ENCODE measurements at regions not wholly inside any gene's neighbourhood (a gene's known extent, or its start where the extent isn't known, plus 50 kb on each side); places are given as distances from the start of the nearest gene placed in this dataset.

DNA sequence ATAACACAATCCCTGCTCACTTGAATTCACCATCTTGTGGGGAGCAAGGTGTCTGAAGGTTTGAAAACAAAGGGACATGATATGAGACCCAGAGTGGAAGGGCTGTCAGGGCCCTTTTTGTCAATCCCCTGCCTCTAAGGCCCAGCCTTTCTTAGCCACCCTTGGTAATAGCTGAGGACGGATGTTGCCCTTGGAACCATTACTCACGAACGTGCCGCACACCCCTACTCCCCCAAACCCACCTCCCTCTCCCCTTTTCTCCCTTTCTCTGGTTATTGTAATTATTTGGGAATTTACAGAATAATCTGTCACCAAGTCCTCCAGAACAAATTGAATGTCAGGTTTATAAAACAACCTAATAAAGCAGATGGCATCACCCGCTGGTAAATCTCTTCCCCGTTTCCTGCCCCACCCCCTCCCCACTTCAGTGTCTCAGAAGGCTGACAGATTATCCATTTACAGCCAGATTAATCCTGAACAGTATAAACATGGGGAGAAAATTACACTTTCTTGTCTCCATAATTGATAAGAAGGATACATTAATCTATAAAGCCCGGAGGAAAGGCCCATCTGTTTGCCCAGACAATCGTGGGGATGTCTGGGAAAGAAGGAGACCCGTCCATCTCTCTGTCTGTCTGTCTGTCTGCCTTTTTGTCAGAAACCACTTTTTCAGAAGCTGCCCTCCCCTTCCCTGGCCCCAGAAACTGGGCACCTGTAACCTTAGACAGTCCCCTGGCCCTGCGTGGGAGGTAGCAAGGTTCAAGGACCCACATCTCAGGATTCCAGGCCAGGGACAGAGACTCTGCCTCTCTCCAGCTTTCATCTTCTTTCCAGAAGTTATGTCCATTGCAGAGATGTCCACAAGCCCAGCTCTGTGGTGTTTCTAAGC lies 60.6 kb upstream of the CD34 start:
- ChIA-PET POLR2A (no interaction called here), CTCF (interaction anchor here (1.3 to 7.7 kb wide), 6 partner anchors 9 to 86 kb away, joined by 3 to 78 read pairs (median 8); no protein-coding TSS in a partner anchor)
- TF ChIP-seq, protein P1, sequence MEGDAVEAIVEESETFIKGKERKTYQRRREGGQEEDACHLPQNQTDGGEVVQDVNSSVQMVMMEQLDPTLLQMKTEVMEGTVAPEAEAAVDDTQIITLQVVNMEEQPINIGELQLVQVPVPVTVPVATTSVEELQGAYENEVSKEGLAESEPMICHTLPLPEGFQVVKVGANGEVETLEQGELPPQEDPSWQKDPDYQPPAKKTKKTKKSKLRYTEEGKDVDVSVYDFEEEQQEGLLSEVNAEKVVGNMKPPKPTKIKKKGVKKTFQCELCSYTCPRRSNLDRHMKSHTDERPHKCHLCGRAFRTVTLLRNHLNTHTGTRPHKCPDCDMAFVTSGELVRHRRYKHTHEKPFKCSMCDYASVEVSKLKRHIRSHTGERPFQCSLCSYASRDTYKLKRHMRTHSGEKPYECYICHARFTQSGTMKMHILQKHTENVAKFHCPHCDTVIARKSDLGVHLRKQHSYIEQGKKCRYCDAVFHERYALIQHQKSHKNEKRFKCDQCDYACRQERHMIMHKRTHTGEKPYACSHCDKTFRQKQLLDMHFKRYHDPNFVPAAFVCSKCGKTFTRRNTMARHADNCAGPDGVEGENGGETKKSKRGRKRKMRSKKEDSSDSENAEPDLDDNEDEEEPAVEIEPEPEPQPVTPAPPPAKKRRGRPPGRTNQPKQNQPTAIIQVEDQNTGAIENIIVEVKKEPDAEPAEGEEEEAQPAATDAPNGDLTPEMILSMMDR (IDR thresholded peaks at IDR 0.05; ENCODE audit: control extremely low read depth, extremely low read depth, low read depth, missing control alignments) = no peak
- no peak for DNase-seq (ENCODE audit: extremely low spot score)

DNA sequence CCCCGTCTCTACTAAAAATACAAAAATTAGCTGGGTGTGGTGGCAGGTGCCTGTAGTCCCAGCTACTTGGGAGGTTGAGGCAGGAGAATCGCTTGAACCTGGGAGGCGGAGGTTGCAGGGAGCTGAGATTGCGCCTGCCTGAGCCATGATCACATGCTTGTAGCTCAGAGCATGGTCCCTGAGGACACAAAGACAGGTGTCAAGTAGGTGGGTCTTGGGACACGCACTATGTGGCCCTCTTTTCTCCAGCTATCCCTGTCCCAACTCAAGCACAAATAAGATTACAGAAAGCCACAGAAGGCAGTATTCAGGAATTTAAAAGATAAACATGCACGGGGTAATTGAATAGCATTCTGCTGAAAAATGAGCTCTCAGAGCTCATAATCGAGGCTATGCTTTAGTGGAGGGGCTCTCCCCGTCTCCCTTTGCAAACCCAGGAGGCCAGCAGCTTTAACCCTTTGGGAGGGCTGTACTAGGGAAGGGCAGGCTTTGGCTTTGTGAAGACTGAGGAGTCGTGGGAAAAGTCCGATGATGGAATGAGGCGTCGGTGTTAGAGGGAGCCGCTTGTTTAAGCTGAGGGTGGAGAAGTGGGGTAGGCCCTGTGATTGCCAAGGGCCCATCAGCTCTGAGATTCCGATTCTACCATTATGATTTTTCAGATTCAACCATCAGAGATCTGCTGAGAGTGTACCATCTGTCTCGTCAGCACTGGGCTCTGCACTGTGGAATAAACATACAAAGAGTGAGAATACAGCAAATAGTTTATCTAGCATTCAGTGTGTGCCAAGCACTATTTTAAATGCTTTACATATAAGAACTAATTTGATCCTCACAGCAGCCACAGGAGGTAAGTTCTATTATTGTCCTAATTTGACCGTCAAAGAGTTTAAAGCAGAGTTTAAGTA lies 59.7 kb upstream of the CD34 start:
- no peak for DNase-seq (ENCODE audit: extremely low spot score)
- ChIA-PET CTCF (interaction anchor here (0.7 to 7.7 kb wide), 12 partner anchors 11 to 101 kb away, joined by 3 to 78 read pairs (median 4); no protein-coding TSS in a partner anchor), POLR2A (no interaction called here)
- TF ChIP-seq, protein P1 (IDR thresholded peaks at IDR 0.05; ENCODE audit: control extremely low read depth, extremely low read depth, low read depth, missing control alignments) = no peak

DNA sequence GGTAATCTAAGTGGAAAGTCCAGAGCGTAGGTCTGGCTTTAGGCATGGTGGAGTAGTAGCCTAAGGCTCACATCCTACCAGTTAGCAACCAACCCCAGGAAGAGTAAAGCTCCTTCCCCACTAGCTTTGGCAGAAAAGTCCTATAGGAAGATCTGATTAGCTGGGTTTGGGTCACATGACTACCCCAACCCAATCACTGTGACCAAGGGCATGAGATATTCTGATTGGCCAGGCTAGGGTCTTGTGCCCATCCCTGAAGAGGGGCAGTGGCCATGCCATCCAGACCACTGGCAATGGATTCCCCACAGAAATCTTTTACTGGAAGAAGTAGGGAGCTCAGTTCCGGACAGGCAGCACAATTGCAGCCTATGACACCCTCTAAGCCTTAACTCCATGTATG lies 58.6 kb upstream of the CD34 start:
- ChIA-PET POLR2A (no interaction called here), CTCF (interaction anchor here (0.9 to 7.7 kb wide), 10 partner anchors 11 to 84 kb away, joined by 3 to 78 read pairs (median 4); no protein-coding TSS in a partner anchor)
- DNase-seq (ENCODE audit: extremely low spot score) = no peak
- TF ChIP-seq, protein P1 (IDR thresholded peaks at IDR 0.05; ENCODE audit: control extremely low read depth, extremely low read depth, low read depth, missing control alignments) = no peak

DNA sequence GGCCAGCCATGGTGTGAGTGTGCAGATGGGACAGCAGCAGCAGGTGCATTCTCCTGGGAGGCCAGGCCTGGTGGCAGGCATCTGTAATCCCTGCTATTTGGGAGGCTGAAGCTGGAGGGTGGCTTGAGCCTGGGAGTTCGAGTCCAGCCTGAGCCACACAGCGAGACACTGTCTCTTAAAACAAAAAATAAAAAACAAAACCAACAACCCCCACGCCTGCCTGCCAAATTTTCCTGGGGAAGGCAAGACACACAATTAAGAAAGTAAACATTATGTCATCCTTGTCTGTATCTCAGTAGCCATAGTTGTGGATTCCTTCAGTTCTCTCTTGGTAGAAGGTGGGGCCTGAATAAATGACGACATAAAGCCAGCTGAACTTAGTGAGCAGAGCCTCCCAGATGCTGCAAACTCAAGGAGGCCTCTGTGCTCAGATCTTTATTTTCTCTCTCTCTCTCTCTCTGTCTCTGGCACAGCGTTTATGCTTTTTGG lies 57.6 kb upstream of the CD34 start:
- TF ChIP-seq, protein P1 (IDR thresholded peaks at IDR 0.05; ENCODE audit: control extremely low read depth, extremely low read depth, low read depth, missing control alignments) = no peak
- POLR2A ChIA-PET = interaction anchor here (0.7 kb wide), 1 partner anchor 146 kb away, joined by 3 read pairs; no protein-coding TSS in a partner anchor

DNA sequence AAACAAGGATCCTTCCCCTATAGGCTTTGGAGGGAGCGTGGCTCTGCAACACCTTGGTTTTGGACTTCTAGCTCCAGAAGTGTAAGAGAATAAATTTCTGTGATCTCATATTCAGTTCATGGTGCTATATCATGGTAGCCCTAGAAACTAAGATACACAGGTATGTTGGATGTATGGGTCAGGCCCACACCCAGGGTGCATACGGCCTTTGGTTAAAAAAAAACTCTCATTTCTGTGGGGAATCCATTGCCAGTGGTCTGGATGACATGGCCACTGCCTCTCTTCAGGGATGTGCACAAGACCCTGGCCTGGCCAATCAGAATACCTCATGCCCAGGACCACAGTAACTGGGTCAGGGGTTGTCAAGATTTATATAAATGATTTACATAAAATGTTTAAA lies 56.8 kb upstream of the CD34 start:
- TF ChIP-seq, protein P1 (IDR thresholded peaks at IDR 0.05; ENCODE audit: control extremely low read depth, extremely low read depth, low read depth, missing control alignments) = no peak
- DNase-seq (ENCODE audit: extremely low spot score) = no peak
- ChIA-PET CTCF (interaction anchor here (0.6 kb wide), 1 partner anchor 121 kb away, joined by 3 read pairs; no protein-coding TSS in a partner anchor), POLR2A (no interaction called here)

More for the DNA sequence above, 57.6 kb upstream of the CD34 start:
- CTCF ChIA-PET = interaction anchor here (0.9 to 7.7 kb wide), 6 partner anchors 13 to 83 kb away, joined by 3 to 78 read pairs (median 8); no protein-coding TSS in a partner anchor
- no peak for DNase-seq (ENCODE audit: extremely low spot score)

DNA sequence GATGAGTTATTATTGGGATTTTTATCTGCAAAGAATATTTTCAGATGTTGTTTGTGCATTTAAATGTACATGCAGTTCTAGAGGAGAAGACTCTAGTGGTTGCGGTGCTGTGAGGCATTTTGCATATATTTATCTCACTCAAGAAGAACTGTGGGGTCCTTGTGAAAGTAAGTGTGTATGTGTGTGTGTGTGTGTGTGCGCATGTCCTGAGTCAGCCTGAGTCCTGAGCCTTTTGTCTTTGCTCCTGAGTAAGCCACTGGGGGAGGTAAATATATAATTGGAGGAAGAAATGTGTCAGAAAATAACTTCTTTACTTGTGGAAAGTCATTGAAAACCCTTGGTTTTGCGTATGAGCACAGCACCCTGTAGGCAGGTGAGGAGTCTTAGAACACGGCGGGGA lies 55.6 kb upstream of the CD34 start:
- ChIA-PET CTCF (no interaction called here), POLR2A (no interaction called here)
- no peak for DNase-seq (ENCODE audit: extremely low spot score)
- TF ChIP-seq, protein P1 (IDR thresholded peaks at IDR 0.05; ENCODE audit: control extremely low read depth, extremely low read depth, low read depth, missing control alignments) = no peak

All from GM10248 (cell line).